Testis (tissue), 2 donors: ENCODE measurements at regions not wholly inside any gene's neighbourhood (a gene's known extent, or its start where the extent isn't known, plus 50 kb on each side); places are given as distances from the start of the nearest gene placed in this dataset.

Experiments
- POLR2A ChIP-seq: fragments of 450-650 bp; IDR thresholded peaks from one replicate; pipeline ENCODE4 v1.6.1; 2017; ENCODE audit warnings: antibody characterized with exemption, mild to moderate bottlenecking, moderate library complexity
- TF ChIP-seq, protein P1 (sequence below), 3 experiments: fragments of 450-650 bp in 2 of 3; fragments of 200-600 bp in 1 of 3; sonication (generic) in 1 of 3; IDR thresholded peaks; one replicate each; pipeline ENCODE4 v1.5.1; 2016 to 2019; ENCODE audit warnings: antibody characterized with exemption in 3 of 3, mild to moderate bottlenecking in 2 of 3, moderate library complexity in 1 of 3

DNA sequence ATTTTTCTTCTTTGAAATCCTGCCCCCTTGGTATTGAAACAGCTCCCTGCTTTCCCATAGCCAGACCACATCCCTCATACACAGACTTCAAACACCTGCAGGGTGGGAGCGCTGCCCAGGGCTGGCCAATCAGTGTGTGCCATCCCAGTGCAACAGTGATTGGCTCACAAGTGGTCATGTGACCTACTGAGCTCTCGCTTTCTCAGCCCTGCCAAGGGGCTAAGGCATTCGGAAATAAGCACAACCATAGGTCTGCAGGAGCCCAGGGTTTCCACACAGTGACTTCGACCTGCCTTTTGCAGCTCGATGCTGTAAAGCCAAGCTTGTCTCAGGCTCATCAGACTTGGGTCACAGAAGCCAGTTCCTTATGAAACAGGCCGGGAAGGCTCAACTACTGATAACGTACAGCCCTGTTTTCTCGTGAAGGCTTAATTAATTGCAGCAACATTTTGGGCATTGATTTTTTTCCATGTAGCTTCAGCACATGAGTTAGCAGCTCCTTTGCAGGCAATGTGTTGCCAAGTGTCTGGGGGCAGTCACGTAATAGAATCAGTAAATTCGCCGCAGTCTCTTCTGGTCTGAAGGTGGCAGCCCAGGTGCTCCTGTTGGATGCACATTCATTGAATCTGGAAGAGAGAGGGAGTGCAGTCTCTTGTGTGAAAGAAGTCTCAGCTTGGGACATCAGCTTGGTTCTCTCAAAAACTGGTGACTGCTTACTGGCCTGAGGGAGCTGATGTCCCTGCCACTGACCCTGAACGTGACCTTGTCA lies 1091.8 kb downstream of the AACS start:
- TF ChIP-seq POLR2A: no peak
- TF ChIP-seq, protein P1, sequence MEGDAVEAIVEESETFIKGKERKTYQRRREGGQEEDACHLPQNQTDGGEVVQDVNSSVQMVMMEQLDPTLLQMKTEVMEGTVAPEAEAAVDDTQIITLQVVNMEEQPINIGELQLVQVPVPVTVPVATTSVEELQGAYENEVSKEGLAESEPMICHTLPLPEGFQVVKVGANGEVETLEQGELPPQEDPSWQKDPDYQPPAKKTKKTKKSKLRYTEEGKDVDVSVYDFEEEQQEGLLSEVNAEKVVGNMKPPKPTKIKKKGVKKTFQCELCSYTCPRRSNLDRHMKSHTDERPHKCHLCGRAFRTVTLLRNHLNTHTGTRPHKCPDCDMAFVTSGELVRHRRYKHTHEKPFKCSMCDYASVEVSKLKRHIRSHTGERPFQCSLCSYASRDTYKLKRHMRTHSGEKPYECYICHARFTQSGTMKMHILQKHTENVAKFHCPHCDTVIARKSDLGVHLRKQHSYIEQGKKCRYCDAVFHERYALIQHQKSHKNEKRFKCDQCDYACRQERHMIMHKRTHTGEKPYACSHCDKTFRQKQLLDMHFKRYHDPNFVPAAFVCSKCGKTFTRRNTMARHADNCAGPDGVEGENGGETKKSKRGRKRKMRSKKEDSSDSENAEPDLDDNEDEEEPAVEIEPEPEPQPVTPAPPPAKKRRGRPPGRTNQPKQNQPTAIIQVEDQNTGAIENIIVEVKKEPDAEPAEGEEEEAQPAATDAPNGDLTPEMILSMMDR (IDR thresholded peaks at IDR 0.05): no peak
